NCI-H82 treated with DMSO at 0.1 percent for 48 hours (cell line): ENCODE measurements at regions not wholly inside any gene's neighbourhood (a gene's known extent, or its start where the extent isn't known, plus 50 kb on each side); places are given as distances from the start of the nearest gene placed in this dataset.
A peak's percentile ranks its signal among the peaks of the same experiment; 100 is the strongest.

Experiments used
- DNase-seq: peaks from one replicate; lab custom pipeline; 2025; ENCODE audit not compliant: unreplicated experiment; lab: John Stamatoyannopoulos, UW

DNA sequence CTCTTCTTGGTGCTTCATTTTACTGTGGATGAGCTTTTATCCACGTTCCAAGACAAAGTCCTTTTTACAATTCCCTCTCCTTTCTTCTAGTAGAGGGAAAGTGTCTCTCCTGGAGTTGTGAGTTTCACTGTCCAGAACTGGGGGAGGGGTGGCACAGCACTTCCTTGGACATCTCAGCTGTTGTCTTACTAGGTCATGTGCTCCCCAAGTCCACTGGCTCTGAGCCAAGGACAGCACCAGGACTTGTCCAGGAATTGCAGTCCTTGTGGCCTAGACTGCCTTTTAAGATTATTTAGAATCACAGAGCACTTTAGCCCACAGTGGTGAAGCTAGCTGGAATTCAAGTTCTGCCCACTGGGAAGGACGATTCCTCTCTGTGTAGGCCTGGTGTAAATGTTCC is 700.2 kb upstream of the PTPRD start:
- no peak for DNase-seq

GRCh38 chr9:11318946-11319345 is 706.1 kb upstream of the PTPRD start:
- DNase-seq = no peak

- no peak for DNase-seq
Measured at GRCh38 chr9:11319538-11319937, 706.7 kb upstream of the PTPRD start.

GRCh38 chr9:11320989-11321388 is 708.2 kb upstream of the PTPRD start:
- DNase-seq = no peak

DNA sequence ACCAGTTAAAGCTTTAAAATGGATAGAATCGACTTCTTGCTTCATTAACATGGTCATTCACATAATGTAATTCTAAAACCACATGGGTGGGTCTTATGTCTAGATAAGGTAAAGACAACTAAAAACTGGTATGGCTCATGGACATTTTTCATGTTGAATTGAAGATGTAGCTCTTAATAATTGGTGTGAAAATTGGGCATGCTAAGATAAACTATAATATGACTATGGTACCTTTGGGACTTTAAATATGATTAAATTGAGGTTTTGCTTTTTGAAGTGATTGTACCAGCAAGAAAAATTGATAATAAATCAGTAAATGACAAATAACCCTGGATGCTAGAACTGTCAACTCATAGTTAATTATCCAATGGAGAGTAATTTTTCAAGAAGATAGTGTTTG is 710.7 kb upstream of the PTPRD start:
- DNase-seq = no peak

DNA sequence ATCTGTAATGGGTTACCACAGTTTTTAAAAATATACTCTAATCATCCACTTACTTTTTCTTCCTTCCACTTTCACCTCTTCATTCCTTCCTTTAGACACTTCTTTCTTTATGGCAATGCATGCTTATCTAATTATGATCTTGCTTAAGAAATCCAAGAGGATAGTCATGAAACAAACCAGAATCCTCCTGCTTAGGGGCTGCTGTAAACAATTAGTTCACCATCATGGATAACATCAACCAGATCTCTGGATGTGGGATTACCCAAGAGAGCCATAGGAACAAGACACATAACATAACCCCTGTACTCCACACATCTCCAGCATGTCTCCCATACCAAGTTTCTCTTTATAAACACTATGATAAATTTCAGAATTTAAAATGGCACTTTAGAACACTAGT is 713.4 kb upstream of the PTPRD start:
- no peak for DNase-seq

DNA sequence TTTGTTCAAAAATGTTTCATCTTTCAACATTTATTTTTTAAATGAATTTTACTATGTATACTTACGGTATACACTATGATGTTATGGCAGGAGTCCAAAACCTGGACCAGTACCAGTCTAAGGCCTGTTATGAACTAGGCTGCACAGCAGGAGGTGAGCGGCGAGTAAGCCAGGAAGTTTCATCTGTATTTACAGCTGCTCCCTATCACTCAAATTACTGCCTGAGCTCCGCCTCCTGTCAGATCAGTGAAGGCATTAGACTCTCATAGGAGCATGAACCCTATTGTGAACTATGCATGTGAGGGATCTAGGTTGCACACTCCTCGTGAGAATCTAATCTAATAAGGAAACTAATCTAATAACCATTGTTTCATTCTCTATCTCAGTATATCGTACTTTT is 715.5 kb upstream of the PTPRD start:
- DNase-seq = no peak

DNA sequence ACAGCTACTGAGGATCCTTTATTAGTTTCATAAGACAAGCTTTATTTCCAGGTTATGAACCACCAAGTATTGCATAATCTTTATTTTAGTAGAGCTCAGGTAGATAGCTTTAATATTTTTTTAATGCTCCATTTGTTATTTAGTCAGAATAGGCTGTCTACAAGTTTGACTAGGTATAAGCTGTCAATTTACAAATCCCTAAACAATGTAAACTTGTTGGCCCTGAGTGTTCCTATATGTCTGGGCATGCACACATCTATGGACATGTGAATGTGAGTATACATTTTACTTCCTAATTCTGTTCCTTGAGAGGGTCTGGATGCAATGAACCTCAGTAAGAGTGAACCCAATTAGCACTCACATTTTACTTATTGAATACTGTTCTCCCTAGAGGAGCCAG is 722.2 kb upstream of the PTPRD start:
- no peak for DNase-seq

DNA sequence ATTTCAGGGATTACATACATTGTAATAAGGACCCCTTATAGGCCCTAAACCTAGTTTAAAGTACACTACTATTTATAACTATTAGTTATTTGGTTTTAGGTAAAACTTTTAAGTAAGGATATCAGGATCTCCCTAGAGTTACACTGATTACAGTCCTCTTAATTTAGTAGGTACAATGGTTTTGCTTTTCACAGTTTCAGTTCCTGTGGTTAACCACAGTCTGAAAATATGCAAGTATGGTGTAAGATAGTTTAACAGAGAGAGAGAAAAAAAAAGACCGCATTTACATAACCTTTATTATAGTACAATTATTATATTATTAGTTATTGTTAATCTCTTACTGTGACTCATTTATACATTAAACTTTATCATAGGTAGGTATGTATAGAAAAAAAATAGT is 725.3 kb upstream of the PTPRD start:
- DNase-seq = no peak

DNA sequence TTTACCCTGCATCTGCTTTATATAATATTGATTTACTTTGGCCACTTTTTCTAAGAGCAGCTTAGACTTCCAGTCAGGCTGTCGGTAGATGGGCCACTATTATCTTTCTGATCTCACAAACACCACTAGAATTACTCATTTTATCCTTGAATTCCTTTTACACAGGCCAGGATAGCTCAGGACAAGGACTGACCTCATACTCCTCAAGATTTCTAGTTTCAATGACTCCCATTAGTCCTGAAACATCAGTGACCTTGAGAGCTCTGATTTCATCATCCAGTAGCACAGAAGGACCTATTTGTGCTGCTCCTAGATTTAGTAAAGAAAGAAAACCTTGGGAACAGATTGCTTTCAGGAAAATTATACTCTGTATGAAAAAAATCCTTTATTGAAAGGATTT is 727.9 kb upstream of the PTPRD start:
- DNase-seq = no peak

GRCh38 chr9:11347437-11347836 is 734.6 kb upstream of the PTPRD start:
- DNase-seq = no peak

GRCh38 chr9:11348366-11348765 is 735.6 kb upstream of the PTPRD start:
- DNase-seq = no peak

DNA sequence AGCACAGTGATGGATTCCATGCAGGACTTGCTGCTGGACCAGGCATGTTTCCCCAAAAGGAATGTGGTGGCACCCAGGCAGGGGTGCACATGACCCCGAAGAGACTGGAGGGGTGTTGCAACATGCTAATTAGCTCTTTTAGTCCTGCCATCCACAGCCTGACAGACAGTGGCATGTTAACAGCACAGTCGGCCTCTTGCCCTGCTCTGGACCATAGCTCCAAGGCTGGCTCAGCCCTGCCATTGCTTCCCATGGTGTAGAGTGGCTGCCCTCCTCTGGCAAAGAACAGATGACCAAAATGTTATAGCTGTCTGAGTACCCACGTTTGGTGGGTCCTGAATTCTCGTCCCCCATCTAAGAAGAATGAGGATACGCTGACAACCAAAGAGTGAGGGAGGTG is 736.4 kb upstream of the PTPRD start:
- DNase-seq = no peak

GRCh38 chr9:11352612-11353011 is 739.8 kb upstream of the PTPRD start:
- no peak for DNase-seq

GRCh38 chr9:11356067-11356466 is 743.3 kb upstream of the PTPRD start:
- DNase-seq = no peak

DNA sequence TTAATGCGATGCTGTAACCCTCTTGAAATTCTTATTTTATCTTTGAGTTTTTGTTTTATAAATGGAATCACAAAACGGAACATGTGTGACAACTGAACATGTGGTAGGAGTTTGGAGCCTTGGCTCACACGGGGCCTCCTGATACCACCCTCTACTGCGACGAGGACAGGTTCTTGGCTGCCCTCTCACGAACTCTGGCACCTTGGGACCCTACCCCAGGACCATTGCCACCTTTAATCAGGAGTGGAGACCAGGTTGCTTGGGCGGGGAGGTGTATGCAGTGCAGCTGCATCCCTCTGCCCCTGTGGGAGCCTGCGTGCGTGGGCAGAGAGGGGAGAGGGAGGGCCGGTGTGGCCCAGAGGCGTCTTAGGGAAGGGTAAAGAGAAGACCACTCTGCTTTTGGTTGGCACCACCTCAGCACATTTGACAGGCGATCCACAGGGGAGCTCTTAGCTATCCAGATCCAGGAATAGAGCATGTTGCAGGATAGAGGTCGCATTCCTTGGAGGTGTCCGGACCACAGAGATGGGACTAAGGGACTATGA is 753.9 kb upstream of the PTPRD start:
- no peak for DNase-seq

- no peak for DNase-seq
Measured at GRCh38 chr9:11374926-11375325, 762.1 kb upstream of the PTPRD start.

DNA sequence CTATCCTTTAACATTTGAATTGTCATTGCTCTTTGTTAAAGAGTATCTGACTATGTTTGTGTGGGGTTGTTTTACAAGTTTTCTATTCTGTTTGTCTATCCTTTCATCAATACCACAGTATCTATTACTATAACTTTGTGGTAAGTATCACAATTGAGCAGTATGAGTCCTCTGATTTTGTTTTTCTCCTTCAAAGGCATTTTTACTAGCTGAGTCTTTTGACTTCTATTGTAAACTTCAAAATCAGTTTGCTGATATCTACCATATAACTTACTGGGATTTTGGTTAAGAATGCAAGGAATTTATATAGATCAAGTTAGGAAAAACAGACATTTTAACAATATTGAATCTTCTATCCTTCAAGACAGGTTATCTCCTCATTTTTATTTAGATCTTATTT is 789.8 kb upstream of the PTPRD start:
- no peak for DNase-seq

DNA sequence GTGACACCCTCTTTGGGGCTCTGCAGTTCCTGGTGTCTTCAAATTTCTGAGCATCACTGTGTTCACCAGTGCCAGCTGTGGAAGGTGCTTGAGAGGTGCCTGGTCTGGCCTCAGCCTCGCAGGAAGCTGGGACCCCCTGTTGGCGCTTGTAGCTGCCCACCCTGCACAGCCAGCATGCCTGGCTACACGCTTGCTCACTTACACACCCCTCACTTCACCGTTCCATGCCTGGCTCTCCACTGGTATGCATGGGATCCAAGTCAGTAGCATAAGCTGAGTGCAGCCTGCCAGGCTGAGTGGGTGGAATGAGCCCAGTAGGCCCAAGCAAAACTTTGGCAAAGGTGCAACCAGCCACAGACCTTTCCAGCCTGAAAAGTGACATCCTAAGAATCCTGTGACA is 801.4 kb upstream of the PTPRD start:
- no peak for DNase-seq

DNA sequence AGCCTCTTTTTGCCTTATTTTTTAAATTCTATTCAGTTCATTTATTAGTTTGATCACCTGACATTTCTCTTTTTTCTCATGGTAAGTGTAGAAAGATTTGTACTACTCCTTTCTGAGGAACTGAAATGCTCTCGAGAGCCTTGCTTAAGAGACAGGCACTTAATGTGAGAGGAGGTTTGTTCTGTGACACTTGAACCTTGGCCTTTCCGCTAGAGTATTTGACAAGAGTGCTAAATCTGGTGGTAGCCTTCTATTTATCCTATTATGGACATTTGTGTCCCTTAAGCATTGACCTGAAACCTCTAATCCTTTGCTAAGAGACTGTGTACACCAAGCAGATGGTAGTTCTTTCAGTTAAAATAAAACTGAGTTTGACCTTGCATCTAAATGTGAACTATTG is 805.0 kb upstream of the PTPRD start:
- peak; percentile 53 for DNase-seq

DNA sequence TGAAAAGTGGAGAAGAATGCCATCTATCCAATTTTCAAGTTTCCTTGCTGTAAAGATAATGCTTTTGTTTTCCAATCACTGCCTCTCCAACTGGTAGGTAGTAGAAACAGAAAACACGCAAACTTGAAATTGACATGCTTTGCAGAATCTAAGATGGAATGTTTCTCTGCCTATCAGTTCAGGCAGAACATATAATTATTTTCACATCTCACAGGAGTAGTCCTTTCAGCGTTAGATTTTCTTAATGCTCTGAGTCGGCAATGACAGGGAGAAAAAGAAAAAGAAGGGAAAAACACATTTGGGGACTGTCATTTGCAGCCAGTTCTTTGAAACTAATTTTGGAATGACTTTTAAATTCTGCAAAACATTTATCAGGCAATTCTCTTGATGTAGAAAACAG is 818.7 kb upstream of the PTPRD start:
- DNase-seq = no peak

DNA sequence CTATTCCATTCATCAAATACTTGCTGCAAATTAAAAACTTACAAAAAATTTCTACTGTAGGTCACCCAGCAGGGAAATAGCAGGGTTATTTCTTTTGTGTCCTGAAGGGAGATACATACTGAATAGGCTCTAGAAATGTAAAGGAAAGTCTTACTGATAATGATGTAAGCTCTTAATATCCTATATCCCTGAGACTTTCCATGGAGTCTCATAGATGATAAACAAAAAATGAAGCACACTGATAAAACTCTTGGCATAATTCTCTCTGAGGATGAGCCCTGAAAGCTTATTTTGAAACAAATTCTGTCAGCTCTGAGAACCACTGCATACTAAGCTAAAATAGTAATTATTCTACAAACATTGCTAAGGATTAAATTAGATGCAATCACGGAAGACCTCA is 819.6 kb upstream of the PTPRD start:
- no peak for DNase-seq

DNA sequence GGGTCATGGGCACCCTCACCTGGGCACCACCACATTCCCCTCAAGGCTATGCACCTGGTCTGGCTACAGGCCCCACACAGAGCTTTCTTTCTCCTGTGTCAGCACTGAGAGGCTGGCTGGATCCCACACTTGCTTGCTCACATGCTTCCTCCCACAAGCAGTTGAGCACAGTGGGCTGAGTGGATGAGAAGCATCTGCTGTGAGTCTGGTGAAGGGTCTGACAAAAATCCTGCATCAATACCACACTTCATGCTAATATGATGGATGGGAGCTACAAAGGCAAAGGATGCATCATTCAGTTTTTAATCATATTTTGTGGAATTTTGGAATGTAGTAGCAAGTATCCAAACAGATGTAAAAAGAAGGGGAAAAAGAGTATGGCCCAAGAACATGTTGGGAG is 830.8 kb upstream of the PTPRD start:
- no peak for DNase-seq
